Renal cortex interstitium (tissue), 11 donors: ENCODE measurements at regions not wholly inside any gene's neighbourhood (a gene's known extent, or its start where the extent isn't known, plus 50 kb on each side); places are given as distances from the start of the nearest gene placed in this dataset.

Experiments used
- DNase-seq, 11 donors: peaks; one replicate each; pipeline ENCODE4 v3.0.0-alpha.2; 2013; ENCODE audit warnings: low read depth in 9 of 11, low spot score in 4 of 11; ENCODE audit errors: extremely low read depth in 1 of 11

GRCh38 chr2:199144036-199144435, 313.7 kb downstream of the SATB2 start:
- DNase-seq: no peak

- no peak for DNase-seq
These were observed 321.1 kb downstream of the SATB2 start for GRCh38 chr2:199136681-199137080.

- no peak for DNase-seq
These were observed 321.5 kb downstream of the SATB2 start for GRCh38 chr2:199136242-199136641.

GRCh38 chr2:199131876-199132275, 325.9 kb downstream of the SATB2 start:
- DNase-seq: no peak

- no peak for DNase-seq
These were observed 326.5 kb downstream of the SATB2 start for GRCh38 chr2:199131136-199131655.

DNA sequence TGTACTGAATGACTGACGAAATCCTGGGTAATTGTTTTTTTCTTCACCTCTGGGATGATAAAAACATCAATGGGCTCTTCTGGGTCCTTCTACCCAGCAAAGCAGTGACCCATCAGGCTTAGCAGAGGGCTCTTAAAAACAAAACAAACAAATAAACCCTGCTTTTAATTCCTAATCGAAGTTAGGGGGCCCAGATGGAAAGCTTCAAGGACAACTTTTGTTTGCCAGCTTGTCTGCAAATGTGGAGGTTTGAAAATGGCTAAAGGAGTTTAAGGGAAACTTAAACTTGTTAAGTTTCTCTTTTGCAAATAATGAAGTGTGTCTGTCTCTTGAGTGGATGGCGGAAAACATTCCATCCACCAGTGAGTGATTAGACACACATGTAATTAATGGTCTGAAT, 327.2 kb downstream of the SATB2 start:
- DNase-seq: no peak

DNA sequence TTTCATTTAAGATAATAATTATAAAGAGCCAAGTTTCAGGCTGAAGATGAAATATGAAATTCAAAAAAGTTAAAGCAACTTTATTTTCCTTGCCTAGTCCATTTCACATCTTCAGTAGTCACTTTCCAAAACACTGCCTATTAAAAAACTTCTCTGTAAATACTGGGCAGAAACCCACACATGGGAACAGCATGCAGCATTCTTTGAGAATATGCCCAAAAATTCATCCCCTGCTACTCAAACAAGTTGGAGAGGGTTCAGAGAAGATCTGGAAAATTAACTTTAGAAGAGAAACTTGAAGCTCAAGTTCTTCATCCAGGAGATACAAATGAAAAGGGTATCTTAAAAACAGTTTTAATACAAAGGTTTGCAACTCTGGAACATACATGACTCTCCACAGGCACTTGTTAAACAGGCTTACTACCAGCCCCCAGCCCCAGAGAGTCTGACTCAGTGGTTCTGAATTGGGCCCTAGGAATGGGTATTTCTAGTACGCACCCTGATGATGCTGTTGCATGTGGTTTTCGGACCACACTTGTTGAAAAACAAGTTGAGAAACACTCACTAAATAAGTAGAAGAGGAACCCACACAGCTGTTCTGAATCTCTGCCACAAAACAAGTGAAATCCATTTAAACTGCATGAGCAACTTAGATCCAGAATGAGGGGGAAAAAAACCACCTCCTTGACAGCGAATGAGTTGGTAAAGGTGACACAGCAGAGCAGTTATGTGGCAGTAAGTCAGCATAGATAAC, 329.1 kb downstream of the SATB2 start:
- DNase-seq: no peak

- DNase-seq: no peak
These were observed 337.9 kb downstream of the SATB2 start for GRCh38 chr2:199119796-199120195.

GRCh38 chr2:199118673-199119112, 339.0 kb downstream of the SATB2 start:
- peak in 10 of 11 donors; percentile 9 to 61 (median 28) for DNase-seq

DNA sequence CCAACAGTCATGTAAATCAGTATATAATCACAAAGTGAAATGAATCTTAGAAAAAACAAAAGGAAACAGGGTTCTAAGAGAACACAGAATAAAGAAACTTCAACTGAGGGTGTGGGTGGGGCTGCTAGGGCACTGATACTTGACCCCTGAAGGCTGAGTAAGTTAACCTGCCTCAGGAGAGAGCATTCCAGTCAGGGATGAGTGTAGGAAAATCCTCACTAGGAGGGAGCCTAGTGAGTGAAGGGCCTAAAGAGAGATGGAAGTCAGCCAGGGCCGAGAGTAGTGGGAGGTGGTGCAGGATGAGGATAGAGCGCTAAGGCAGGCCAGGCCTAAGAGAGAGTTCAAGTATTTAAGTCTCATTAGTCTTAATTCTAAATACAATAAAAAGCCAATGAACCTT, 342.6 kb downstream of the SATB2 start:
- DNase-seq: no peak

DNA sequence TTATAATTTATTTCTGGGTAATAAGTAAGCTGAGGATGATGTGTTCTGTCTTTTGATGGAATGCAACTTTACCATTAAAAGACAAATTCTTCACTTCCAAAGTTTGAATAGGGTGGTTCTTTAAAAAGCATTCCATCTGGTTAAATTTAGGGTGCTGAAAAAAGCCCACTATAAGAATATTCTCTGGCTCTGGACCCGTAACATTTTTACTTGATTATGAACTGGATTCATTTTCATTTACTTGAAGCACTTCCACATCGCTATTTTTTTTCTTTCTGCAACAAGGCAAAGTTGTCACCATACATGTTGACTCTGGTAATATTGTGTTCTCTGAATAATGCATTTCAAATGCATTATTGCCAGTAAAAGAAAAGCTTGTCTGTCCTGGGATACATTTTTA, 344.6 kb downstream of the SATB2 start:
- no peak for DNase-seq

DNA sequence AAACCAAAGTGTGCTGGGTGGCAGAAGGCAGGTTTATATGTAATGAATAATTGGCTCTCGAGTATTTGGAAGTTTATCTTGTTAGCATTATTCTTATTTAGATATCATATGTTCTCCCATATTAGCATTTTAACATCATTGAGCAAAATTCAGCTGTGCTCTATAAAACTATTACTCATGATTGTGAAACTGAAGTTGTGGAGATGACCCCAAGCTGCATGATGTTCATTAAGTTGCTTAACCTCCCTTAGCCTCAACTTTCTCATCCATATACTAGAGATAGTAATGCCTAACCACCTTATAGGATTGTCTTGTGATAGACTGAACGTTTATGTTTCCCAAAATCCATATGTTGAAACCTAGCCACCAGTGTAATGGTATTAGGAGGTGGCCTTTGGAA, 346.3 kb downstream of the SATB2 start:
- no peak for DNase-seq

- no peak for DNase-seq
These were observed 349.7 kb downstream of the SATB2 start for GRCh38 chr2:199108056-199108455.

GRCh38 chr2:199105826-199106225, 351.9 kb downstream of the SATB2 start:
- DNase-seq: no peak

DNA sequence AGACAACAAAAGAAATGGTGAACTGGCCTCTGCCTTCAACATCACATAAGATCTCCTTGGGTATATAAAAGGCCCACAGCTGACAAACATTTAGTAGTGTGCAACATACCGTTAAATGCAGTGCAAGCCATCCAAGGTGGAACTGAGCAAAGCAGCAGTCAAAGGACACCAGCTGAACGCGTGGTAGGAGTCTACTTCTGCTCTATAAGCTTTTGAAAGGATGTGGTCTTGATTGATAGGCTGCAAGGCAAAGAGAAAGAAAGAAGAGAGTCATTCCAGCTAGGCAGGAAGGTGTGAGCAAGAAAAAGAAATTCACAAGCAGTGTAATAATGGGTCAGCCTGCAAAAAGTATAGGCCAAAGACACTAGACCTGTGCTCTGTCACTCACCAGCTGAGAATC, 356.3 kb downstream of the SATB2 start:
- DNase-seq: no peak

- no peak for DNase-seq
These were observed 357.2 kb downstream of the SATB2 start for GRCh38 chr2:199100326-199101110.

DNA sequence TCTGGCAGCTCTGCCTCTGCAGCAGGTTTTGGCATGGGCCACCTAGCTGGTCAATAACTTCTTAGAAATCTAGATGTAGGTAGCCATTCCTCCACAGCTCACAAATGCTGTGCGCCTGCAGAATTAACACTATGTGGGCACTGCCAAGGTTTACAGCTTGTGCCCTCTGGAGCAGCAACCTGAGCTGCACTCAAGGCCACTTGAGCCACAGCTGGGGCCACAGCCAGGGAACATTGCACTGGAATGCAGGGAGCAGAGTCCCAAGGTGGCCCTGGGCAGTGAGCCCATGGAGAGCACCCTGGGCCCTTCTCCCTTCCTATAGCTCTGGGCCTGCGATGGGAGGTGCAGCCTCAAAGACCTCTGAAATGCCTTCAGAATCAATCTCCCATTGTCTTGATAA, 365.3 kb downstream of the SATB2 start:
- no peak for DNase-seq

DNA sequence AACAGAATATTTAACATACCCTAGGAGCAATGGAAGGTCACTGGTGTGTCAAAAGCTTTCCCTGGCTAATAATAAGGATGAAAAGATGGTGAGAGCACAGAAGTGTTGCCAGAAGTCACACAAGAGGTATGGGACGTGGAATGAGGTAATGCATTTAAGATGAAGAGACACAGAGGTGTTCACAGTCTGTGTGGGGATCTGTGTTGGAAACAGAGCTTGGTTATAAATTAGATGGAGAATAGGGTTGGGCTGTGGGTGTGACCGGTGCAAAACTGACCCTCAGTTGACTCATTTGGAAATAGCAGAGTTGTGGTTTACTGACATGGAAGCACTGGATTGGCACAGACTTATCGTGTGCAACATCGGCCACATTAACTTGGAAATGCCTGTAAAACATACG, 372.5 kb downstream of the SATB2 start:
- no peak for DNase-seq

GRCh38 chr2:199070322-199070949, 387.3 kb downstream of the SATB2 start:
- DNase-seq: no peak

DNA sequence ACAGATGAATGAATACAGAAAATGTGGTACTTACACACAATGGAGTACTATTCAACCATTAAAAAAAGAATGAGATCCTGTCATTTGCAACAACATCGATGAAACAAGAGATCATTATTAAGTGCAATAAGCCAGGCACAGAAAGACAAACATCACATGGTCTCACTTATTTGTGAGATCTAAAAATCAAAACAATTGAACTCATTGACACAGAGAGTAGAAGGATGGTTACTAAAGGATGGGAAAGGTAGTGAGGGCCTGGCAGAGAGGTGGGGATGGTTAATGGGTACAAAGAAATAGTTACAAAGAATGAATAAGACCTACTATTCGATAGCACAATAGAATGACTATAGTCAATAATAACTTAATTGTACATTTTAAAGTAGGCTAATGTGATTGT, 393.5 kb downstream of the SATB2 start:
- no peak for DNase-seq
